Endodermal cell (in vitro differentiated cells): ENCODE measurements at regions not wholly inside any gene's neighbourhood (a gene's known extent, or its start where the extent isn't known, plus 50 kb on each side); places are given as distances from the start of the nearest gene placed in this dataset.

Experiments
- DNase-seq: peaks from one replicate; pipeline ENCODE4 v3.0.0-alpha.2; 2017
- H3K27ac ChIP-seq: 2 replicates; pipeline ENCODE4 v1.5.1; 2013; ENCODE audit warnings: mild to moderate bottlenecking, low read depth, low read length, moderate library complexity
- H3K27me3 ChIP-seq: 2 replicates; pipeline ENCODE4 v1.6.1; 2013; ENCODE audit warnings: mild to moderate bottlenecking, low read length, moderate library complexity; ENCODE audit not compliant: insufficient read depth, control insufficient read depth, poor library complexity, severe bottlenecking
- H3K36me3 ChIP-seq: 2 replicates; pipeline ENCODE4 v1.7.0; 2013; ENCODE audit warnings: mild to moderate bottlenecking, low read length, moderate library complexity; ENCODE audit not compliant: control insufficient read depth, insufficient read depth
- H3K4me1 ChIP-seq: one replicate; pipeline ENCODE4 v1.7.0; 2013; ENCODE audit warnings: low read length; ENCODE audit not compliant: control insufficient read depth, insufficient read depth
- H3K4me3 ChIP-seq: 2 replicates; pipeline ENCODE4 v1.5.1; 2013; ENCODE audit warnings: mild to moderate bottlenecking, low read length, moderate library complexity
- H3K9ac ChIP-seq: 2 replicates; pipeline ENCODE4 v1.6.1; 2013; ENCODE audit warnings: mild to moderate bottlenecking, low read length, moderate library complexity; ENCODE audit not compliant: poor library complexity, severe bottlenecking; ENCODE audit errors: extremely low read depth
- H3K9me3 ChIP-seq: 2 replicates; pipeline ENCODE4 v1.6.1; 2013; ENCODE audit warnings: mild to moderate bottlenecking, low read length, moderate library complexity; ENCODE audit not compliant: control insufficient read depth
- H3K27ac Mint-ChIP-seq: 2 replicates; pipeline ENCODE4 v1.8.0; 2020; ENCODE audit warnings: mixed read lengths
- H3K27me3 Mint-ChIP-seq: 2 replicates; pipeline ENCODE4 v1.8.0; 2021; ENCODE audit warnings: mild to moderate bottlenecking, mixed read lengths; ENCODE audit not compliant: insufficient read depth
- H3K36me3 Mint-ChIP-seq: 2 replicates; pipeline ENCODE4 v1.8.0; 2020; ENCODE audit warnings: low read depth, mixed read lengths
- H3K4me1 Mint-ChIP-seq: 2 replicates; pipeline ENCODE4 v1.8.0; 2020; ENCODE audit warnings: mixed read lengths
- H3K4me3 Mint-ChIP-seq: 2 replicates; pipeline ENCODE4 v1.8.0; 2020; ENCODE audit warnings: mild to moderate bottlenecking, moderate library complexity, mixed read lengths
- H3K9me3 Mint-ChIP-seq: 2 replicates; pipeline ENCODE4 v1.8.0; 2020; ENCODE audit warnings: mild to moderate bottlenecking, mixed read lengths
- CTCF ChIP-seq: fragments of 200-600 bp; sonication (generic); conservative IDR thresholded peaks from 2 replicates; pipeline ENCODE4 v1.5.0; 2021; ENCODE audit warnings: antibody characterized with exemption, mild to moderate bottlenecking
- WGBS, 2 experiments: methylation state at CpG; one replicate each; pipeline versions ENCODE4 v1.1.5 to v1.1.7; 2013; ENCODE audit warnings: missing lambda C conversion rate in 2 of 2, mixed read lengths in 1 of 2; ENCODE audit not compliant: insufficient coverage in 1 of 2, insufficient read length in 1 of 2; 5-methylcytosine and 5-hydroxymethylcytosine counted together

- Mint-ChIP-seq H3K4me1 (peaks cover 46% of the 10 kb centered on the region), H3K36me3 (peaks cover 75% of the 10 kb centered on the region), H3K4me3 (no peak overlapping the region), H3K9me3 (peaks cover 3% of the 10 kb centered on the region), H3K27me3 (no peaks in the 10 kb centered on the region), H3K27ac (peak overlapping the region; percentile 42)
- Histone ChIP-seq H3K27ac (no peak overlapping the region), H3K4me1 (peaks cover 22% of the 10 kb centered on the region), H3K9ac (no peak overlapping the region), H3K9me3 (no peaks in the 10 kb centered on the region), H3K4me3 (no peak overlapping the region), H3K27me3 (no peaks in the 10 kb centered on the region), H3K36me3 (peaks cover 86% of the 10 kb centered on the region)
- peak; percentile 51 for TF ChIP-seq CTCF
- 88 to 100% methylated on average over 3 to 6 of the region's 6 CpGs for WGBS, 2 experiments
- DNase-seq = peak; percentile 73
These were observed 126.2 kb downstream of the TLR5 start for GRCh38 chr1:223016890-223017289.

DNA sequence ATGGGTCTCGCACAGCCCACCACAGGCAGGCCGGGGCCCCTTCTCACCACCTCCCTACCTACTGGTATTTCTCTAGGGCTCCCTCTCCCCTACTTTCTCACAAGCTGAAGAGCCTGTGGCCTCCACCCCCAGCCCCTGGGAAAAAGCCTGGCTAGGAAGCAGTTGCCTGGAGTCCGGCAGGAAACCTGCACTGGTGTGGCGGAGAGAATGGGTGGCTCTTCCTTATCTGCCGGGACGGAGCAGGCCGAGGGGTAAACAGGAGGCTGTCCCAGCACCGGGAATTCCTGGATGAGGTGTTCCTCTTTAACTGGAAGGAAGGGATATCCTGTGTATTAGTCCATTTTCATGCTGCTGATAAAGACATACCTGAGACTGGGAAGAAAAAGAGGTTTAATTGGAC, 125.8 kb downstream of the TLR5 start:
- no peaks in the 10 kb centered on the region for H3K9me3 ChIP-seq
- DNase-seq = peak; percentile 67
- no peak overlapping the region for H3K27ac Mint-ChIP-seq

DNA sequence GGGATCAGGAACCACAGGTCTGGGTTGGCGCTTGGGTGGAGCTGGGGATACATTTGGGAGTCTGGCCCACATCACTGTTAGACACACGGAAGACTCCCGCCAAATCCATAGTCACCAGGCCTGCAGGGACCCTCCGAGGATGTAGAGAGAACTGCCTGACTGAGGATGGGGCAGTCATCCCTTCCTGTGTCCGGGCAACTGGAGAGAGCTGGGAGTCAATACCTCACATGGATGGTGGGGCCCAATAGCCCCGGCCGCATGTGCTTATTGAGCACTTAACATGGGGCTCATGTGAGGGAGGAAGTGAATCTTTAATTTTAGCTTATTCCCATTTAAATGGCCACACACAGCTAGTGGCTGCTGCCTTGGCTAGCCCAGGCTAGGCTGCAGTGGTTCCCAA, 124.5 kb downstream of the TLR5 start:
- Histone ChIP-seq H3K27ac (no peak overlapping the region), H3K4me3 (no peak overlapping the region), H3K9ac (no peak overlapping the region), H3K27me3 (no peaks in the 10 kb centered on the region), H3K9me3 (no peaks in the 10 kb centered on the region), H3K36me3 (peaks cover 86% of the 10 kb centered on the region), H3K4me1 (peaks cover 30% of the 10 kb centered on the region)
- Mint-ChIP-seq H3K4me3 (no peak overlapping the region), H3K27ac (no peak overlapping the region), H3K9me3 (peaks cover 5% of the 10 kb centered on the region), H3K36me3 (peaks cover 80% of the 10 kb centered on the region), H3K27me3 (no peaks in the 10 kb centered on the region), H3K4me1 (peaks cover 52% of the 10 kb centered on the region)
- 94 to 96% methylated on average over 7 of the region's 7 CpGs for WGBS, 2 experiments
- TF ChIP-seq CTCF = no peak
- no peak for DNase-seq

More for the DNA sequence above, 125.8 kb downstream of the TLR5 start:
- Histone ChIP-seq H3K27ac (no peak overlapping the region), H3K4me1 (peaks cover 26% of the 10 kb centered on the region), H3K36me3 (peaks cover 90% of the 10 kb centered on the region), H3K9ac (no peak overlapping the region), H3K27me3 (no peaks in the 10 kb centered on the region), H3K4me3 (no peak overlapping the region)
- no peak overlapping the region for H3K4me3 Mint-ChIP-seq
- peaks cover 3% of the 10 kb centered on the region for H3K9me3 Mint-ChIP-seq
- 93 to 94% methylated on average over 3 to 8 of the region's 8 CpGs for WGBS, 2 experiments
- H3K4me1 Mint-ChIP-seq = peaks cover 50% of the 10 kb centered on the region
- H3K27me3 Mint-ChIP-seq = no peaks in the 10 kb centered on the region
- no peak for TF ChIP-seq CTCF
- peaks cover 79% of the 10 kb centered on the region for H3K36me3 Mint-ChIP-seq
